Epithelial cell of prostate (primary cell): ENCODE measurements at regions not wholly inside any gene's neighbourhood (a gene's known extent, or its start where the extent isn't known, plus 50 kb on each side); places are given as distances from the start of the nearest gene placed in this dataset.

Experiments used
- DNase-seq: peaks from one replicate; pipeline ENCODE4 v3.0.0-alpha.2; 2011; ENCODE audit warnings: low read depth, low spot score
- H3K27ac ChIP-seq: fragments of 450-650 bp; 2 replicates; pipeline ENCODE4 v1.5.1; 2017; ENCODE audit warnings: mild to moderate bottlenecking

DNA sequence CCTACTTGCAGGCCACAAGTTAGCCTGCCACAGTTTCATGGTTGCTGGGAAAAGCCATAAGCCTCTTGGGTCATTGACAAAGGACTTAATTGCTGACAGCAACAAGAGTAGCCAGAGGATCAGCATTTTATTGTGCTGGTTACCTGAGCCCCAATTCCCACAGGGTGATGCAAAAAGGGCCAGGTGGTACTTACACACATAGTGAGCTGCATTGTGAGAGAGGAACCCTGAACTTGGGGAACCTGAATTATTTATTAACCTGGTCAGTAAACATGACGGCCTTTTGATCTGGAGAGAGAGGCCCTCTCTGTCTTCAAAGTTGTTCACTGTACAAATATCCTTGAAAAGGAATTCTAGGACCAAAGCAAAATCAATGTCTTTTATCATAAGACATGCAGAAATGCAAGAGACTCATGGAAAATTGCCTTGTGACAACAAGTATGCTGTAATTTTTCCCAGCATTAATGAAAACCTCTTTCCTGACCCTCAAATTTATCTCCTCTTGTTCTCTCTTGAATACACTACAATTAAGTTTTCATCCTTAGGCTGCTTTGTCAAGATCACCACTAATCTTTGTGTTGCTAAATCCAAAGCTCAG, 102.9 kb upstream of the PHYHIPL start:
- no peak for DNase-seq
- H3K27ac ChIP-seq = no peak overlapping the region

DNA sequence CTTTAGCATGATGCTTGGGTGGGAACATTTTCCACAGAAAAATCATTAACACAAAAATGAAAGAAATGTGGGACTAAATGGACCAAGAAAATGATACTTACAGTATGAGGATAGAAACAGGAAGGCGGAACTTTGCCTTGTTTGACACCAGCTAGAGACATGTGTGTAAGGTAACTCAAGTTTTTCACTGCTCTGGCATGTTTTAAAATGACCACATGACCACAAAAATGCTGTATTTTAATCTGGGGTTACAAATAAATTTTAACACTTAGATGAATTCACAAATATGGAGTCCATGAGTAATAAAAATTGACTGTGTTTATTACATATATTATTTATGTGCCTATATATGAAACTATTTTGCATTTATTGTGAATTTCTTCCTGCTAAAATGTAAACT, 100.9 kb upstream of the PHYHIPL start:
- DNase-seq = no peak
- H3K27ac ChIP-seq = no peak overlapping the region

GRCh38 chr10:59077855-59078254, 98.6 kb upstream of the PHYHIPL start:
- H3K27ac ChIP-seq = no peak overlapping the region

GRCh38 chr10:59078978-59079377, 97.5 kb upstream of the PHYHIPL start:
- no peak for DNase-seq
- no peak overlapping the region for H3K27ac ChIP-seq

More at GRCh38 chr10:59077855-59078254, 98.6 kb upstream of the PHYHIPL start:
- no peak for DNase-seq

DNA sequence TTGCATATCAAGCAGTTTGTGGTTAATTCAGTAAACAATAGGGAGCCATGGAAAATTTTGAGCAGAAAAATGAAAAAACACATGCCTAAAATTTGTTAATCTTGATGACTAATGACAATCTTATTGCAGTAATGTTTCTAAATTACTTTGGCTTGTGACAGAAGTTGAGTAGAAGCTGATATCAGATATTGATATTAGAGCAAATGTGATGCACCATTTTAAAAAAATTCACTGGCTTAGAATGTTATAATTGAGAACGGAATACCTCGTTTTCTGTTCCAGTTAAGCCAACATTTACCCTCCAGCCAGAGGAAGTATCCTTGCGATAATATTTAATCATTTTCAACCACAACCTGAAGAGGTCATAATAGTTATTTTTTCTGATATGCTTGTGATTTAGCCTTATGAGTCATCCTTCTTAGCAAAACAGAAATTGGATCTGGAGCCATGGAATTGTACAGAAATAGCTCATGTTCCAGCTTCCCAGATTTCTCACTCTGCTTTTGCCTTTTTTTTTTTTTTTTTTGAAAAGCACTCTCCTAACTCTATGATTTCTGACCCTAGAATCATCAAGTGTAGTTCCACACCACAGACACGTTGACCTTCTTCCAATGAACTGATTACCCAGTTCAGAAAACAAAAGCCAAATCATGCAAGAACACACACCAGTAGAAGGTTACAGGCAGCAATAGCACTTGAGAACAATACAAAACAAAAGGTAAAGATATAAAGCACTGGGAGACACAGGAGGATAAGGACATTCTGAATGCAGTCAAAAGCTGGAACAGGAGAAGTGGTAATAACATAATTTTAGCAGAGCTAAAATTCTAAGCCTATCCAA, 96.8 kb upstream of the PHYHIPL start:
- DNase-seq = no peak

GRCh38 chr10:59082249-59082648, 94.2 kb upstream of the PHYHIPL start:
- DNase-seq = peak; percentile 54
- H3K27ac ChIP-seq = no peak overlapping the region

More for the DNA sequence above, 96.8 kb upstream of the PHYHIPL start:
- no peak overlapping the region for H3K27ac ChIP-seq

GRCh38 chr10:59085054-59085453, 91.4 kb upstream of the PHYHIPL start:
- no peak overlapping the region for H3K27ac ChIP-seq
- no peak for DNase-seq

- DNase-seq = no peak
- H3K27ac ChIP-seq = no peak overlapping the region
These were observed 90.5 kb upstream of the PHYHIPL start for GRCh38 chr10:59085711-59086502.

DNA sequence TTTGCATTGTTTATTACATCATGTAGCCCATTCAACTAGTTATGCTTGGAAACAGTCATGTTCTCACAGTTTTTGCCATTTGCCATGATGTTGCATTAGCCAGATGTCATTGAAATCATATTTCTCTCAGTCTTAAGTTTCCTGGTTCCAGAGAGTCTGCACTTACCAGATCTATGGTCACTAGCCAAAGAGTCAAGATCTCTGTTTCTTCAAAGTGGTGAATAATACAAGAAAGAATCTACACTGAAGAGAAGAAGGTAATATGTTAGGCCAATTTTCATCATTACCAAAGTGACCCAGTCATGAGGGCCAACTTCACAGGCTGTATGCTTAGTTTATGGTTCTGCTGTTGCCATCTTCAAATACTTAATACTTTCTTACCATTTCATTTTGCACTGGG, 89.0 kb upstream of the PHYHIPL start:
- H3K27ac ChIP-seq = no peak overlapping the region
- no peak for DNase-seq

DNA sequence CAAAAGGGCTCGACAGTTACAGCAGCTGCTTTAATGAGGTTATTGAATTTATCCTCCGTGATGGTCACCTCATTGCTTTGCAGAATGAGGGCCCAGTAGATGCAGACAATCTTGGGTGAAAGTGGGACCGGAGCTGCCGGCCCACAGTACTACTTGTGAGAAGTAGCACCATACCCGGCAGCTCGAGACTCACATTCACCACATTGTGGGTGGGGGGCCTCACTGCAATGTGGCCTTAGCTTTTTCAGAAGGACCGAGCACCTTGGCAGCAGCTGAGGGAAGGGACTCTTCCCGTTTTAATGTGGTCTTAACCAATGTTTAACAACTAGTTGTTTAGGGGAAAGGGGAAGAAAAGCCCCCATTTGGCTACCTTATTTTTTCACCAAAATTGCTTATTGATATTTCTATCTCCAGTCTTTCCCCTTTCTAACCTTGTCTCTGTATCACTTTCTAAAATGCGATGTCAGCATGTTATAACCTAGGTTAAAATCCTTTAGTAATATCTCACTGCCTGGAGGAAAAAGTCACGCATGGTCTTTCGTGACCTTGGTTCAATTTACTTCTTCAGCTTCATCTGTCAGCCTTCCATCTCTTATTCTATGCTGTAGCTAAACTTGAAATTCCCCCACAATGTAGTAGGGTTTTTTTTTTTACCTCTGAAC, 87.4 kb upstream of the PHYHIPL start:
- no peak for DNase-seq
- H3K27ac ChIP-seq = no peak overlapping the region

DNA sequence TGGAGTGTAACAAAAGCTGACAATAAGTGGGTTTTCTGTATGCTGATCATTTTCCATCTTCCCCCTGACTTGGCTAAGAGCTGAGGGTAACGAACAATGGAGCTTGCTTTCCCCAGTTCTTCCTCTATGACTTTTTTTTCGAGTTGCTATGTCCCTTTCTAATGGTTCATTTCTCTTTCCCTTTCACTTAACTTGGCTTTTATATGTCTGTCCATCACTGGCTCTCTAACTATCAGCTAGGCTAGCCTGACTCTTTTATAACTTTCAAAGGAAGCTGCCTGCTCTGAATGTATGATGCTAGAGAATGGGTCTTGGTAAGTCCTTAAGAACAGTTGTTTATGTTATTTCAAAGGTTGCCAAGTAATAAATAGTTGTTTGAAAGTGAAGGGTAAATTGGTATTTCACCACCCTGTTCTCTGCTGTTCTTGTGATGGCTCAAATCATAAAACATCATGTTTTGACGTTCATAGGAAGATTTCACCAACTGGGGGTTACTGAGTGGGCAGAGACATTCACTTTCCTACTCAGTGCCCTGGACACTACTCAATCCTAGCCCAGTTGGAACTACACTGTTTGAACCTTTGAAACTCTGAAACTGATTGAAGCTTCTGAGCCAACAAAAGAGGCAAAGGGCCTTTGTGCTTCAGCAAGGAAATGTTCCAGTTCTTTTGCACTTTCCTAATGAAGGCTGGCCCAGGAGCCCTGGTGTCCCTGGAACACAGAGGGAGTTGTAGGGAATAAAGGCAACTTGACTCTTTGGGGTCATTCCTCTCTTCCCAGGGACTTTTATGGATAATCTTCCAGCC, 85.4 kb upstream of the PHYHIPL start:
- no peak overlapping the region for H3K27ac ChIP-seq
- DNase-seq = no peak

- DNase-seq = no peak
- no peak overlapping the region for H3K27ac ChIP-seq
These were observed 83.0 kb upstream of the PHYHIPL start for GRCh38 chr10:59093461-59093860.

DNA sequence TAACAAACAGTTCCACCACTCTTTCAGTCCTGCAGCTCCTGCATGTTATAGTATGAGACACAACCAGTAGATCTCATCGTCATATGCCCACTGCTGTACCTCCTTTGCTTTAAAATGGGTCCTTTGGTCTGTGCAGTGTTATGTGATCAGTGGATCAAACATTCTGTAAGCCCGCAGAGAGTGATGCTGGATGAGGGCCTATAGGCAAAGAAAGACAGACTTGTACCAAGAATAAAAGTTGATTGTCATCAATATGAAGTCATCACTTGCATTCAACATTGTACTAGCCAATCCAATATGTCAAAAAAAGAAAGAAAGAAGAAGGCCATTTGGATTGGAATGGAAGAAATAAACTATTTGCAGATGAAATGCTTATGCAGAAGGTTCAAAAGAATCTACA, 79.8 kb upstream of the PHYHIPL start:
- DNase-seq = no peak
- no peak overlapping the region for H3K27ac ChIP-seq

GRCh38 chr10:59098387-59098786, 78.1 kb upstream of the PHYHIPL start:
- DNase-seq = no peak
- no peak overlapping the region for H3K27ac ChIP-seq

DNA sequence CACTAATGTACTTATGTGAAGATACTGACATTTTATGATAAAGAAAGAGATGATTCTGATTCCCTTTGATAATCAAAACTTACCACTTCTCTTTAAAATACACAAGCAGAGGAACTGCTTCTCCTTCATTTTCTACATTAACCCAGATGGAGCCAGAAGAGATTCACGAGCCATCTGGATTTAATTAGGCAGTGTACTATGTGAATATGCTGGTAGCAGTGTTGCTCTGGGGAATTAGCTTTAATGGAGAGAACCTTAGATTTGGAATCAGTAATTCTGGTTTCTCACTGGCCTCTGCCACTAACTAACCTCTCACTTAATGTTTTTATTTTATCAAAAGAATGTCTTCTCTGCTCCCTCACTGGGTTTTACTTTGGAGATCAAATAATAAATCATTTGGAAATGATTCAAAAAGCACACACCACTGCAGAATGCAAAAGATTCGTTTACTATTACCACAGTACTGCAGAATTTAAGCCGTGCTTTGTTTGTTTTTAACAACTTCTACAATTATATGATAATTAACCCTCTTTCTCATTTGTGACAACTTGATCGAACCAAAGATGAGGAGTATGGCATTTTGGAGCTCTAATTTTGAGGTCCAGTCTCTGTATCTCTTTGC, 77.5 kb upstream of the PHYHIPL start:
- no peak for DNase-seq
- H3K27ac ChIP-seq = no peak overlapping the region

DNA sequence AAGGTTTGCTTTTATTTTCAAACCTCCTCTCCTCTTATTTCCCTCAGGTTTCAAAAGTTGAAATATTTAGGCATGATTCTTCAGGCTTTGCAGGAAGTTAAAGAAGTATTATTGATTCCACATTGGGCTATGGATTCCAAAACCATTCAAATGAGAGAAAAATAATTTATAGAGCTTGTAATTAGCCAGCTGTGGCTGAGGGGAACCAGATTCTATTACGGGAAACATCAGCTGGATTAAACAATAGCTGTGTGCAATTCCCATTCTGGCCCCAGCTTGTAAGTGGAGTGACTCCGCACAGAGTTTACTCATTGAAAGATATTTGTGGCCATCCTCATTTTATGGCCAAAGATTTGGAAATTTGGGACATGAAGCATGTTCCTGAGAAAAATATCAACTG, 77.0 kb upstream of the PHYHIPL start:
- no peak overlapping the region for H3K27ac ChIP-seq
- DNase-seq = no peak

DNA sequence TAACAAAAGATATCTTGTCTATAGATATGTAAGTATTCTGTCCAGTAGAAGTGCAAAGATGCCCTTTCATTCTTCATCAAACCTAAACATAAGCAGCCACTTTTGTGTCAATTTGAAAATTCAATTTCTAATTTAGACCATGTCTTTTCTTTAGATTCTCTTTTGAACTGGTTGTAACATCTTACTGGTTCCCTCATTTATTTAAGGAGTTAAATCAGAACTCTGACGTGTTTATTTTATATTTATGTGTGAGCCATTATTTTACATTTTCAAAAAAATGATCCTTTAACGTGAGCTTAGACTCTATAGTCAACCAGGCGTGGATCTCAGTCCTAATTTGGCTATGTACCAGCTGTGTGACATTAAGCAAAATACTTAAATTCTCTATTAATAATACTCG, 74.0 kb upstream of the PHYHIPL start:
- no peak overlapping the region for H3K27ac ChIP-seq
- DNase-seq = no peak

DNA sequence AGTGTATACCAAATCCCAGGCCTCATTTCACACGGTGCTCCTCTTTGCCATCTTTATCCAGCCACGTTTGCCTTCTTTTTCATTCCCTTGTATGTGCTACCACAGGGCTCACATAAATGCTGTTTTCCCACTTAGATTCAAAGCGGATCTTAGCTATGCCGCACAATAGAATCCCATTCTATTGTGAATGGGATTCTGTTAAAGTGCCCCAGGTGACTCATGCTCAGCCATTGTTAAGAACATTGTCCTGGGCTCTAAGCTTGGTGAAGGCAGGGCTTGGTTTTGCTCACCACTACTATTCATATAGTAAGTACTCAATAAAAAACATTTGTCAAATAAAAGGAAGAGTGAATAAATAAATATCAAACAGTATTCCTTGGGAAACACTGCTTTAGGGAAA, 72.3 kb upstream of the PHYHIPL start:
- H3K27ac ChIP-seq = no peak overlapping the region
- DNase-seq = no peak

DNA sequence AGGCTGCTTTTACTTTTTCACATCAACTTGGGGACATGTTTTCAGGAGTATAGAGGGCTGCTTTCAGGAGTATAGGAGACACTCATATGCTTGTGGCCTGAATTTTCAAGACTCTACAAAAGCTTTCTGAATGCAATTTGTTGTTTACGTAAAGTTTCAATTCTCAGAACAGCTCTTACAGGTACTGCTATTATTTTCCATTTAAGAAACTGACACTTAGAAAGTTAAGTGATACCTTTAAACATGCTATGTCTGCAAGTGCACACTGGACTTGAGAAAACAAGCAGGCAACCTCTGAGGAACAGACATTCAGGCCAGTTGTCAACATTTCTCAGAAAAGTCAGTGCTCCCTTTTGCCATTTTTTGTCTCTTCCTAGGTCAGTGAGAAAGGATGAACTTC, 70.0 kb upstream of the PHYHIPL start:
- H3K27ac ChIP-seq = no peak overlapping the region
- DNase-seq = no peak
